GM12878 (cell line): ENCODE measurements at regions not wholly inside any gene's neighbourhood (a gene's known extent, or its start where the extent isn't known, plus 50 kb on each side); places are given as distances from the start of the nearest gene placed in this dataset.

Experiments
- CBFB ChIP-seq: IDR thresholded peaks from 2 replicates; pipeline ENCODE4 v1.6.1; 2016; ENCODE audit warnings: antibody characterized with exemption, low read depth
- KLF5 ChIP-seq: fragments of 450-650 bp; IDR thresholded peaks from 2 replicates; pipeline ENCODE4 v1.6.1; 2014; ENCODE audit warnings: mild to moderate bottlenecking; ENCODE audit not compliant: partially characterized antibody
- POU2F2 ChIP-seq: IDR thresholded peaks from 3 replicates; pipeline ENCODE4 v1.6.1; 2011; ENCODE audit warnings: low read depth, mild to moderate bottlenecking, low read length, borderline replicate concordance
- SREBF1 ChIP-seq: IDR thresholded peaks from 2 replicates; pipeline ENCODE4 v1.6.1; 2012; ENCODE audit warnings: mild to moderate bottlenecking, low read length
- TF ChIP-seq, protein P1 (sequence below): fragments of 450-650 bp; IDR thresholded peaks from 2 replicates; pipeline ENCODE4 v1.6.1; 2017; ENCODE audit warnings: mild to moderate bottlenecking, moderate library complexity
- TF ChIP-seq, protein P2 (sequence below): IDR thresholded peaks from 2 replicates; pipeline ENCODE4 v1.6.1; 2012; ENCODE audit warnings: mild to moderate bottlenecking, low read depth, low read length
- TF ChIP-seq, protein P3 (sequence below): fragments of 450-650 bp; IDR thresholded peaks from 2 replicates; pipeline ENCODE4 v1.6.1; 2014; ENCODE audit warnings: mild to moderate bottlenecking
- TF ChIP-seq, protein P4 (sequence below): fragments of 450-650 bp; formaldehyde crosslinking; IDR thresholded peaks from 2 replicates; pipeline ENCODE4 v1.5.0; 2022; ENCODE audit warnings: mild to moderate bottlenecking, missing genetic modification characterization
- TF ChIP-seq, protein P5 (sequence below): IDR thresholded peaks from 2 replicates; pipeline ENCODE4 v1.6.1; 2012; ENCODE audit warnings: low read depth, low read length, improper control_type of control experiment
- TF ChIP-seq, protein P6 (sequence below): fragments of 450-650 bp; IDR thresholded peaks from 2 replicates; pipeline ENCODE4 v1.6.1; 2016; ENCODE audit warnings: mild to moderate bottlenecking, moderate library complexity, borderline replicate concordance

DNA sequence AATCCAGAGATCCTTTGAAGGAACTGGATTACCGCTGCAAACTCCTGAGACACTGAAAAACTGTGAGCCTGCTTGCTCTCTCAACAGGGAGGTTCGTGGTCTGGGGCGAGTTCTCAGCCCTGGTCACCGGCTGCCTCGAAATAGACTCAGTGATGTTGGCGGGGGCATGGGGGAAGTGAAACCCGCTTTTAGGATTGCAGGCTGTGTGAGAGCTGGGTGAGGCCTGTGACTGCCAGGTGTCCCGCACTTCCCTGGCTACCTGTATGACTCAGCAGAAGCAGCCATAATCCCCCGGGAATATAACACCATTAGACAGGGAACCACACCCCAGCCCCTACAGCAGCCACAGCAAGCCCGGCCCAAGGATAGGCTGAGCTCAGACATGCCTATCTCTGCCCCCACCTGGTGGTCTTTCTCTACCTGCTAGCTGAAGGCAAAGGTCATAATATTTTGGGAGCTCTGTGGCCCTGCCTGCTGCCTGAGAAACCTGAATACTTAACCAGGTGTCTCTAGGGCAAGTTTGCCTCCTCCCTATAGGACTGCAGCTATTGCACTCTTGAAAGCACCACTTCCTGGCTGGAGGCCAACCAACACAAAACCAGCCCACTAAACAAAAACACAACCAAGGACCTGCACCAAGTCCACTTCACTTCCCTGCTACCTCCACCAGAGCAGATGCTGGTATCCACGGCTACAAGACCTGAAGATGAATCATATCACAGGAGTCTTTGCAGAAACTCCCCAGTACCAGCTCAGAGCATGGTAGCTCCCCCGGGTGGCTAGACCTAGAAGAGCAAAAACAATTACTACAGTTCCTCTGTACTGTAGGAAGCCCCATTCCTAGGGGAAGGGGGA, 202.0 kb downstream of the RRAGB start (continued):
- TF ChIP-seq, protein P1, sequence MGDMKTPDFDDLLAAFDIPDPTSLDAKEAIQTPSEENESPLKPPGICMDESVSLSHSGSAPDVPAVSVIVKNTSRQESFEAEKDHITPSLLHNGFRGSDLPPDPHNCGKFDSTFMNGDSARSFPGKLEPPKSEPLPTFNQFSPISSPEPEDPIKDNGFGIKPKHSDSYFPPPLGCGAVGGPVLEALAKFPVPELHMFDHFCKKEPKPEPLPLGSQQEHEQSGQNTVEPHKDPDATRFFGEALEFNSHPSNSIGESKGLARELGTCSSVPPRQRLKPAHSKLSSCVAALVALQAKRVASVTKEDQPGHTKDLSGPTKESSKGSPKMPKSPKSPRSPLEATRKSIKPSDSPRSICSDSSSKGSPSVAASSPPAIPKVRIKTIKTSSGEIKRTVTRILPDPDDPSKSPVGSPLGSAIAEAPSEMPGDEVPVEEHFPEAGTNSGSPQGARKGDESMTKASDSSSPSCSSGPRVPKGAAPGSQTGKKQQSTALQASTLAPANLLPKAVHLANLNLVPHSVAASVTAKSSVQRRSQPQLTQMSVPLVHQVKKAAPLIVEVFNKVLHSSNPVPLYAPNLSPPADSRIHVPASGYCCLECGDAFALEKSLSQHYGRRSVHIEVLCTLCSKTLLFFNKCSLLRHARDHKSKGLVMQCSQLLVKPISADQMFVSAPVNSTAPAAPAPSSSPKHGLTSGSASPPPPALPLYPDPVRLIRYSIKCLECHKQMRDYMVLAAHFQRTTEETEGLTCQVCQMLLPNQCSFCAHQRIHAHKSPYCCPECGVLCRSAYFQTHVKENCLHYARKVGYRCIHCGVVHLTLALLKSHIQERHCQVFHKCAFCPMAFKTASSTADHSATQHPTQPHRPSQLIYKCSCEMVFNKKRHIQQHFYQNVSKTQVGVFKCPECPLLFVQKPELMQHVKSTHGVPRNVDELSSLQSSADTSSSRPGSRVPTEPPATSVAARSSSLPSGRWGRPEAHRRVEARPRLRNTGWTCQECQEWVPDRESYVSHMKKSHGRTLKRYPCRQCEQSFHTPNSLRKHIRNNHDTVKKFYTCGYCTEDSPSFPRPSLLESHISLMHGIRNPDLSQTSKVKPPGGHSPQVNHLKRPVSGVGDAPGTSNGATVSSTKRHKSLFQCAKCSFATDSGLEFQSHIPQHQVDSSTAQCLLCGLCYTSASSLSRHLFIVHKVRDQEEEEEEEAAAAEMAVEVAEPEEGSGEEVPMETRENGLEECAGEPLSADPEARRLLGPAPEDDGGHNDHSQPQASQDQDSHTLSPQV: no peak
- TF ChIP-seq, protein P2, sequence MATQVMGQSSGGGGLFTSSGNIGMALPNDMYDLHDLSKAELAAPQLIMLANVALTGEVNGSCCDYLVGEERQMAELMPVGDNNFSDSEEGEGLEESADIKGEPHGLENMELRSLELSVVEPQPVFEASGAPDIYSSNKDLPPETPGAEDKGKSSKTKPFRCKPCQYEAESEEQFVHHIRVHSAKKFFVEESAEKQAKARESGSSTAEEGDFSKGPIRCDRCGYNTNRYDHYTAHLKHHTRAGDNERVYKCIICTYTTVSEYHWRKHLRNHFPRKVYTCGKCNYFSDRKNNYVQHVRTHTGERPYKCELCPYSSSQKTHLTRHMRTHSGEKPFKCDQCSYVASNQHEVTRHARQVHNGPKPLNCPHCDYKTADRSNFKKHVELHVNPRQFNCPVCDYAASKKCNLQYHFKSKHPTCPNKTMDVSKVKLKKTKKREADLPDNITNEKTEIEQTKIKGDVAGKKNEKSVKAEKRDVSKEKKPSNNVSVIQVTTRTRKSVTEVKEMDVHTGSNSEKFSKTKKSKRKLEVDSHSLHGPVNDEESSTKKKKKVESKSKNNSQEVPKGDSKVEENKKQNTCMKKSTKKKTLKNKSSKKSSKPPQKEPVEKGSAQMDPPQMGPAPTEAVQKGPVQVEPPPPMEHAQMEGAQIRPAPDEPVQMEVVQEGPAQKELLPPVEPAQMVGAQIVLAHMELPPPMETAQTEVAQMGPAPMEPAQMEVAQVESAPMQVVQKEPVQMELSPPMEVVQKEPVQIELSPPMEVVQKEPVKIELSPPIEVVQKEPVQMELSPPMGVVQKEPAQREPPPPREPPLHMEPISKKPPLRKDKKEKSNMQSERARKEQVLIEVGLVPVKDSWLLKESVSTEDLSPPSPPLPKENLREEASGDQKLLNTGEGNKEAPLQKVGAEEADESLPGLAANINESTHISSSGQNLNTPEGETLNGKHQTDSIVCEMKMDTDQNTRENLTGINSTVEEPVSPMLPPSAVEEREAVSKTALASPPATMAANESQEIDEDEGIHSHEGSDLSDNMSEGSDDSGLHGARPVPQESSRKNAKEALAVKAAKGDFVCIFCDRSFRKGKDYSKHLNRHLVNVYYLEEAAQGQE: no peak
- TF ChIP-seq KLF5: no peak
- TF ChIP-seq, protein P3, sequence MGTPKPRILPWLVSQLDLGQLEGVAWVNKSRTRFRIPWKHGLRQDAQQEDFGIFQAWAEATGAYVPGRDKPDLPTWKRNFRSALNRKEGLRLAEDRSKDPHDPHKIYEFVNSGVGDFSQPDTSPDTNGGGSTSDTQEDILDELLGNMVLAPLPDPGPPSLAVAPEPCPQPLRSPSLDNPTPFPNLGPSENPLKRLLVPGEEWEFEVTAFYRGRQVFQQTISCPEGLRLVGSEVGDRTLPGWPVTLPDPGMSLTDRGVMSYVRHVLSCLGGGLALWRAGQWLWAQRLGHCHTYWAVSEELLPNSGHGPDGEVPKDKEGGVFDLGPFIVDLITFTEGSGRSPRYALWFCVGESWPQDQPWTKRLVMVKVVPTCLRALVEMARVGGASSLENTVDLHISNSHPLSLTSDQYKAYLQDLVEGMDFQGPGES: no peak
- TF ChIP-seq, protein P4, sequence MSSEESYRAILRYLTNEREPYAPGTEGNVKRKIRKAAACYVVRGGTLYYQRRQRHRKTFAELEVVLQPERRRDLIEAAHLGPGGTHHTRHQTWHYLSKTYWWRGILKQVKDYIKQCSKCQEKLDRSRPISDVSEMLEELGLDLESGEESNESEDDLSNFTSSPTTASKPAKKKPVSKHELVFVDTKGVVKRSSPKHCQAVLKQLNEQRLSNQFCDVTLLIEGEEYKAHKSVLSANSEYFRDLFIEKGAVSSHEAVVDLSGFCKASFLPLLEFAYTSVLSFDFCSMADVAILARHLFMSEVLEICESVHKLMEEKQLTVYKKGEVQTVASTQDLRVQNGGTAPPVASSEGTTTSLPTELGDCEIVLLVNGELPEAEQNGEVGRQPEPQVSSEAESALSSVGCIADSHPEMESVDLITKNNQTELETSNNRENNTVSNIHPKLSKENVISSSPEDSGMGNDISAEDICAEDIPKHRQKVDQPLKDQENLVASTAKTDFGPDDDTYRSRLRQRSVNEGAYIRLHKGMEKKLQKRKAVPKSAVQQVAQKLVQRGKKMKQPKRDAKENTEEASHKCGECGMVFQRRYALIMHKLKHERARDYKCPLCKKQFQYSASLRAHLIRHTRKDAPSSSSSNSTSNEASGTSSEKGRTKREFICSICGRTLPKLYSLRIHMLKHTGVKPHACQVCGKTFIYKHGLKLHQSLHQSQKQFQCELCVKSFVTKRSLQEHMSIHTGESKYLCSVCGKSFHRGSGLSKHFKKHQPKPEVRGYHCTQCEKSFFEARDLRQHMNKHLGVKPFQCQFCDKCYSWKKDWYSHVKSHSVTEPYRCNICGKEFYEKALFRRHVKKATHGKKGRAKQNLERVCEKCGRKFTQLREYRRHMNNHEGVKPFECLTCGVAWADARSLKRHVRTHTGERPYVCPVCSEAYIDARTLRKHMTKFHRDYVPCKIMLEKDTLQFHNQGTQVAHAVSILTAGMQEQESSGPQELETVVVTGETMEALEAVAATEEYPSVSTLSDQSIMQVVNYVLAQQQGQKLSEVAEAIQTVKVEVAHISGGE (CRISPR knock-in tag): no peak
- TF ChIP-seq POU2F2: peak; percentile 27; the same call in 2 of the 3 replicates
- TF ChIP-seq, protein P5, sequence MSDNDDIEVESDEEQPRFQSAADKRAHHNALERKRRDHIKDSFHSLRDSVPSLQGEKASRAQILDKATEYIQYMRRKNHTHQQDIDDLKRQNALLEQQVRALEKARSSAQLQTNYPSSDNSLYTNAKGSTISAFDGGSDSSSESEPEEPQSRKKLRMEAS: no peak
- peak; percentile 76; the same call in 1 of the 2 replicates for TF ChIP-seq CBFB
- TF ChIP-seq SREBF1: no peak
- TF ChIP-seq, protein P6, sequence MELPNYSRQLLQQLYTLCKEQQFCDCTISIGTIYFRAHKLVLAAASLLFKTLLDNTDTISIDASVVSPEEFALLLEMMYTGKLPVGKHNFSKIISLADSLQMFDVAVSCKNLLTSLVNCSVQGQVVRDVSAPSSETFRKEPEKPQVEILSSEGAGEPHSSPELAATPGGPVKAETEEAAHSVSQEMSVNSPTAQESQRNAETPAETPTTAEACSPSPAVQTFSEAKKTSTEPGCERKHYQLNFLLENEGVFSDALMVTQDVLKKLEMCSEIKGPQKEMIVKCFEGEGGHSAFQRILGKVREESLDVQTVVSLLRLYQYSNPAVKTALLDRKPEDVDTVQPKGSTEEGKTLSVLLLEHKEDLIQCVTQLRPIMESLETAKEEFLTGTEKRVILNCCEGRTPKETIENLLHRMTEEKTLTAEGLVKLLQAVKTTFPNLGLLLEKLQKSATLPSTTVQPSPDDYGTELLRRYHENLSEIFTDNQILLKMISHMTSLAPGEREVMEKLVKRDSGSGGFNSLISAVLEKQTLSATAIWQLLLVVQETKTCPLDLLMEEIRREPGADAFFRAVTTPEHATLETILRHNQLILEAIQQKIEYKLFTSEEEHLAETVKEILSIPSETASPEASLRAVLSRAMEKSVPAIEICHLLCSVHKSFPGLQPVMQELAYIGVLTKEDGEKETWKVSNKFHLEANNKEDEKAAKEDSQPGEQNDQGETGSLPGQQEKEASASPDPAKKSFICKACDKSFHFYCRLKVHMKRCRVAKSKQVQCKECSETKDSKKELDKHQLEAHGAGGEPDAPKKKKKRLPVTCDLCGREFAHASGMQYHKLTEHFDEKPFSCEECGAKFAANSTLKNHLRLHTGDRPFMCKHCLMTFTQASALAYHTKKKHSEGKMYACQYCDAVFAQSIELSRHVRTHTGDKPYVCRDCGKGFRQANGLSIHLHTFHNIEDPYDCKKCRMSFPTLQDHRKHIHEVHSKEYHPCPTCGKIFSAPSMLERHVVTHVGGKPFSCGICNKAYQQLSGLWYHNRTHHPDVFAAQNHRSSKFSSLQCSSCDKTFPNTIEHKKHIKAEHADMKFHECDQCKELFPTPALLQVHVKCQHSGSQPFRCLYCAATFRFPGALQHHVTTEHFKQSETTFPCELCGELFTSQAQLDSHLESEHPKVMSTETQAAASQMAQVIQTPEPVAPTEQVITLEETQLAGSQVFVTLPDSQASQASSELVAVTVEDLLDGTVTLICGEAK: no peak
